ENCODE measurements at regions not wholly inside any gene's neighbourhood (a gene's known extent, or its start where the extent isn't known, plus 50 kb on each side); places are given as distances from the start of the nearest gene placed in this dataset.

- Histone ChIP-seq H3K27me3 (ENCODE audit: control insufficient read depth, insufficient read depth, low read length) (no peaks in the 10 kb centered on the region), H3K9me3 (ENCODE audit: control insufficient read depth, insufficient read depth, low read length) (no peaks in the 10 kb centered on the region), H3K4me1 (ENCODE audit: control insufficient read depth, insufficient read depth, low read length) (no peaks in the 10 kb centered on the region), H3K36me3 (ENCODE audit: control insufficient read depth, insufficient read depth, low read length) (no peaks in the 10 kb centered on the region), H3K4me3 (ENCODE audit: low read length) (no peak overlapping the region), H3K27ac (ENCODE audit: low read length) (no peak overlapping the region)
- WGBS (ENCODE audit: insufficient coverage, insufficient read length) = no CpG with 5 or more reads among the region's 5 CpGs
- no peak for DNase-seq (ENCODE audit: low read depth, low spot score)
Measured at GRCh38 chr4:159639671-159640323, 536.9 kb downstream of the RAPGEF2 start.

GRCh38 chr4:159649237-159649636, 546.4 kb downstream of the RAPGEF2 start:
- H3K27ac ChIP-seq (ENCODE audit: low read length) = no peak overlapping the region
- no peak overlapping the region for H3K4me3 ChIP-seq (ENCODE audit: low read length)
- H3K9me3 ChIP-seq (ENCODE audit: control insufficient read depth, insufficient read depth, low read length) = no peaks in the 10 kb centered on the region
- H3K36me3 ChIP-seq (ENCODE audit: control insufficient read depth, insufficient read depth, low read length) = no peaks in the 10 kb centered on the region
- no peak for DNase-seq (ENCODE audit: low read depth, low spot score)
- H3K4me1 ChIP-seq (ENCODE audit: control insufficient read depth, insufficient read depth, low read length) = no peaks in the 10 kb centered on the region
- H3K27me3 ChIP-seq (ENCODE audit: control insufficient read depth, insufficient read depth, low read length) = no peaks in the 10 kb centered on the region

GRCh38 chr4:159652871-159653270, 550.0 kb downstream of the RAPGEF2 start:
- no CpG with 5 or more reads among the region's 1 CpG for WGBS (ENCODE audit: insufficient coverage, insufficient read length)
- H3K4me3 ChIP-seq (ENCODE audit: low read length) = no peak overlapping the region
- no peak for DNase-seq (ENCODE audit: low read depth, low spot score)

GRCh38 chr4:159655547-159655946, 552.7 kb downstream of the RAPGEF2 start:
- WGBS (ENCODE audit: insufficient coverage, insufficient read length) = no CpG with 5 or more reads among the region's 1 CpG
- no peaks in the 10 kb centered on the region for H3K4me1 ChIP-seq (ENCODE audit: control insufficient read depth, insufficient read depth, low read length)
- no peaks in the 10 kb centered on the region for H3K27me3 ChIP-seq (ENCODE audit: control insufficient read depth, insufficient read depth, low read length)
- DNase-seq (ENCODE audit: low read depth, low spot score) = no peak
- no peaks in the 10 kb centered on the region for H3K36me3 ChIP-seq (ENCODE audit: control insufficient read depth, insufficient read depth, low read length)
- no peak overlapping the region for H3K4me3 ChIP-seq (ENCODE audit: low read length)
- H3K27ac ChIP-seq (ENCODE audit: low read length) = no peak overlapping the region
- no peaks in the 10 kb centered on the region for H3K9me3 ChIP-seq (ENCODE audit: control insufficient read depth, insufficient read depth, low read length)

More at GRCh38 chr4:159652871-159653270, 550.0 kb downstream of the RAPGEF2 start:
- no peaks in the 10 kb centered on the region for H3K9me3 ChIP-seq (ENCODE audit: control insufficient read depth, insufficient read depth, low read length)
- no peak overlapping the region for H3K27ac ChIP-seq (ENCODE audit: low read length)
- H3K36me3 ChIP-seq (ENCODE audit: control insufficient read depth, insufficient read depth, low read length) = no peaks in the 10 kb centered on the region
- no peaks in the 10 kb centered on the region for H3K4me1 ChIP-seq (ENCODE audit: control insufficient read depth, insufficient read depth, low read length)
- H3K27me3 ChIP-seq (ENCODE audit: control insufficient read depth, insufficient read depth, low read length) = no peaks in the 10 kb centered on the region

GRCh38 chr4:159669094-159669493, 566.2 kb downstream of the RAPGEF2 start:
- Histone ChIP-seq H3K27ac (ENCODE audit: low read length) (no peak overlapping the region), H3K9me3 (ENCODE audit: control insufficient read depth, insufficient read depth, low read length) (no peaks in the 10 kb centered on the region), H3K4me3 (ENCODE audit: low read length) (no peak overlapping the region), H3K27me3 (ENCODE audit: control insufficient read depth, insufficient read depth, low read length) (no peaks in the 10 kb centered on the region), H3K36me3 (ENCODE audit: control insufficient read depth, insufficient read depth, low read length) (no peaks in the 10 kb centered on the region), H3K4me1 (ENCODE audit: control insufficient read depth, insufficient read depth, low read length) (no peaks in the 10 kb centered on the region)
- WGBS (ENCODE audit: insufficient coverage, insufficient read length) = no CpG with 5 or more reads among the region's 4 CpGs
- DNase-seq (ENCODE audit: low read depth, low spot score) = no peak

GRCh38 chr4:159673221-159673620, 570.3 kb downstream of the RAPGEF2 start:
- H3K27ac ChIP-seq (ENCODE audit: low read length) = no peak overlapping the region
- no peaks in the 10 kb centered on the region for H3K9me3 ChIP-seq (ENCODE audit: control insufficient read depth, insufficient read depth, low read length)
- no peak overlapping the region for H3K4me3 ChIP-seq (ENCODE audit: low read length)
- no peak for DNase-seq (ENCODE audit: low read depth, low spot score)
- H3K27me3 ChIP-seq (ENCODE audit: control insufficient read depth, insufficient read depth, low read length) = no peaks in the 10 kb centered on the region
- no peaks in the 10 kb centered on the region for H3K4me1 ChIP-seq (ENCODE audit: control insufficient read depth, insufficient read depth, low read length)
- WGBS (ENCODE audit: insufficient coverage, insufficient read length) = no CpG with 5 or more reads among the region's 2 CpGs
- H3K36me3 ChIP-seq (ENCODE audit: control insufficient read depth, insufficient read depth, low read length) = no peaks in the 10 kb centered on the region

GRCh38 chr4:159674241-159674640, 571.4 kb downstream of the RAPGEF2 start:
- WGBS (ENCODE audit: insufficient coverage, insufficient read length) = no CpG with 5 or more reads among the region's 8 CpGs
- no peak for DNase-seq (ENCODE audit: low read depth, low spot score)
- Histone ChIP-seq H3K9me3 (ENCODE audit: control insufficient read depth, insufficient read depth, low read length) (no peaks in the 10 kb centered on the region), H3K36me3 (ENCODE audit: control insufficient read depth, insufficient read depth, low read length) (no peaks in the 10 kb centered on the region), H3K27me3 (ENCODE audit: control insufficient read depth, insufficient read depth, low read length) (no peaks in the 10 kb centered on the region), H3K27ac (ENCODE audit: low read length) (no peak overlapping the region), H3K4me1 (ENCODE audit: control insufficient read depth, insufficient read depth, low read length) (no peaks in the 10 kb centered on the region), H3K4me3 (ENCODE audit: low read length) (no peak overlapping the region)

GRCh38 chr4:159677521-159677920, 574.6 kb downstream of the RAPGEF2 start:
- no CpG with 5 or more reads among the region's 1 CpG for WGBS (ENCODE audit: insufficient coverage, insufficient read length)
- Histone ChIP-seq H3K4me1 (ENCODE audit: control insufficient read depth, insufficient read depth, low read length) (no peaks in the 10 kb centered on the region), H3K36me3 (ENCODE audit: control insufficient read depth, insufficient read depth, low read length) (no peaks in the 10 kb centered on the region), H3K27me3 (ENCODE audit: control insufficient read depth, insufficient read depth, low read length) (no peaks in the 10 kb centered on the region), H3K4me3 (ENCODE audit: low read length) (no peak overlapping the region), H3K27ac (ENCODE audit: low read length) (no peak overlapping the region), H3K9me3 (ENCODE audit: control insufficient read depth, insufficient read depth, low read length) (no peaks in the 10 kb centered on the region)
- DNase-seq (ENCODE audit: low read depth, low spot score) = no peak

GRCh38 chr4:159682996-159683395, 580.1 kb downstream of the RAPGEF2 start:
- H3K4me3 ChIP-seq (ENCODE audit: low read length) = no peak overlapping the region
- H3K4me1 ChIP-seq (ENCODE audit: control insufficient read depth, insufficient read depth, low read length) = no peaks in the 10 kb centered on the region
- no peaks in the 10 kb centered on the region for H3K9me3 ChIP-seq (ENCODE audit: control insufficient read depth, insufficient read depth, low read length)
- H3K27ac ChIP-seq (ENCODE audit: low read length) = no peak overlapping the region
- no CpG with 5 or more reads among the region's 4 CpGs for WGBS (ENCODE audit: insufficient coverage, insufficient read length)
- H3K27me3 ChIP-seq (ENCODE audit: control insufficient read depth, insufficient read depth, low read length) = no peaks in the 10 kb centered on the region
- no peak for DNase-seq (ENCODE audit: low read depth, low spot score)
- H3K36me3 ChIP-seq (ENCODE audit: control insufficient read depth, insufficient read depth, low read length) = no peaks in the 10 kb centered on the region

- Histone ChIP-seq H3K4me1 (ENCODE audit: control insufficient read depth, insufficient read depth, low read length) (no peaks in the 10 kb centered on the region), H3K27ac (ENCODE audit: low read length) (no peak overlapping the region), H3K36me3 (ENCODE audit: control insufficient read depth, insufficient read depth, low read length) (no peaks in the 10 kb centered on the region), H3K9me3 (ENCODE audit: control insufficient read depth, insufficient read depth, low read length) (no peaks in the 10 kb centered on the region), H3K4me3 (ENCODE audit: low read length) (no peak overlapping the region), H3K27me3 (ENCODE audit: control insufficient read depth, insufficient read depth, low read length) (no peaks in the 10 kb centered on the region)
- no CpG with 5 or more reads among the region's 1 CpG for WGBS (ENCODE audit: insufficient coverage, insufficient read length)
- no peak for DNase-seq (ENCODE audit: low read depth, low spot score)
Measured at GRCh38 chr4:159684061-159684460, 581.2 kb downstream of the RAPGEF2 start.

GRCh38 chr4:159685340-159686092, 582.6 kb downstream of the RAPGEF2 start:
- no CpG with 5 or more reads among the region's 3 CpGs for WGBS (ENCODE audit: insufficient coverage, insufficient read length)
- H3K27ac ChIP-seq (ENCODE audit: low read length) = no peak overlapping the region

More at GRCh38 chr4:159685340-159686092, 582.6 kb downstream of the RAPGEF2 start:
- no peaks in the 10 kb centered on the region for H3K9me3 ChIP-seq (ENCODE audit: control insufficient read depth, insufficient read depth, low read length)
- no peaks in the 10 kb centered on the region for H3K36me3 ChIP-seq (ENCODE audit: control insufficient read depth, insufficient read depth, low read length)
- H3K4me3 ChIP-seq (ENCODE audit: low read length) = no peak overlapping the region
- H3K4me1 ChIP-seq (ENCODE audit: control insufficient read depth, insufficient read depth, low read length) = no peaks in the 10 kb centered on the region
- no peaks in the 10 kb centered on the region for H3K27me3 ChIP-seq (ENCODE audit: control insufficient read depth, insufficient read depth, low read length)
- no peak for DNase-seq (ENCODE audit: low read depth, low spot score)

Data from iPS DF 6.9 (cell line).